ENCODE measurements at regions not wholly inside any gene's neighbourhood (a gene's known extent, or its start where the extent isn't known, plus 50 kb on each side); places are given as distances from the start of the nearest gene placed in this dataset.

DNA sequence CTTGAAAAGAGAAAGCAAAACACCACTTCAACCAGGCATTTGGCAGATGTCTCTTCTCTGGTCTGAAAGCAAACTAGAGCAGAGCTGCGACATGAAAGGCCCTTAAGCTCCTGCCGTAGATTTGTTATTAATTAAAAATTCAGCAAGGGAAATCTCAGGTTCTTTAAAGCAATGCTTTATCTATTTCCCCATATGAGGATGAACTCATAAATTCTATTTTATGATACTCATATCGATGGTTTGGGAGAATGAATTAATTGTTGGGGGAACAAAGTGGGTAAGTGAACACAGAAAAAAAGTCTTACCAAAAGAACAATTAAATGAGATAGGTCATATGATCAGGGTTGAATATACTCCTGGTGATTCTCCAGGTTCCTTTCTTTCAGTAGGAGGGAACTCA is 464.7 kb upstream of the SLC35B3 start:
- Mint-ChIP-seq H3K4me1 (no peaks in the 10 kb centered on the region), H3K27ac (no peak overlapping the region), H3K27me3 (peaks cover 0 to 7% (median 0%) of the 10 kb centered on the region in 5 donors), H3K9me3 (peaks cover 0 to 10% (median 3%) of the 10 kb centered on the region in 9 donors), H3K4me3 (no peak overlapping the region), H3K36me3 (no peaks in the 10 kb centered on the region)
- no peak for ATAC-seq
- POLR2A ChIA-PET, result no interaction called here
- DNase-seq, result no peak

DNA sequence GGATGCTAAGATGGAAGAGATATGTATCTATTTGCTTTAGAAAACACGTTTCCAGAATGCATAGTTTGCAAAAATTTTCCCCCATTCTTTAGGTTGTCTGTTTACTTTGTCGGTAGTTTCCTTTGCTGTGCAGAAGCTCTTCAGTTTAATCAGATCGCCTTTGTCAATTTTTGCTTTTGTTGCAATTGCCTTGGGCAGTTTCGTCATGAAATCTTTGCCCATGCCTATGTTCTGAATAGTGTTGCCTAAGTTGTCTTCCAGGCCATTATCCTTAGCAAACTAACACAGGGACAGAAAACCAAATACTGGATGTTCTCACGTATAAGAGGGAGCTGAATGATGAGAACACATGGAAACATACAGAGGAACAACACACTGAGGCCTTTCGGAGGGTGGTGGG is 454.2 kb upstream of the SLC35B3 start:
- ATAC-seq (no peak), DNase-seq (no peak)
- no peaks in the 10 kb centered on the region for H3K4me1 Mint-ChIP-seq
- POLR2A ChIA-PET, result no interaction called here
- peaks cover 0 to 4% (median 0%) of the 10 kb centered on the region in 5 donors for H3K27me3 Mint-ChIP-seq
- H3K27ac Mint-ChIP-seq, result no peak overlapping the region
- no peak overlapping the region for H3K4me3 Mint-ChIP-seq
- H3K36me3 Mint-ChIP-seq, result no peaks in the 10 kb centered on the region
- H3K9me3 Mint-ChIP-seq, result no peaks in the 10 kb centered on the region

DNA sequence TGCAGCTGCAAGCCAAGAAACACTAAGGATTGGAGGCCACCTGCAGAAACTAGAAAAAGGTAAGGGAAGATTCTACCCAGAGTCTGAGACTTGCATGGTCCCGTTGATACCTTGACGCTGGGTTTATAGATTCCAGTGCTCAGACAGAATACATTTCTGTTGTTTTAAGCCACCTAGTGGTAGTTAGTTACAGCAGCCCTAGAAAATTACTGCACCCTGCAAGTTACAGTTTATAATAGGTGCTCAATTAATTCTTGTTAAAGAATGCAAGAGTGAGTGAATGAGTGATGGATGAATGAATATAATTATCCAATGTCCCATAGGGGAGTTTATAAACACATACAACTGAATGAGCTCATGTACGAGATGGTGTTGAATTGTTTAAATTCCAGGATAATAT is 453.1 kb upstream of the SLC35B3 start:
- DNase-seq, result no peak
- H3K4me1 Mint-ChIP-seq, result no peaks in the 10 kb centered on the region
- POLR2A ChIA-PET, result no interaction called here
- H3K4me3 Mint-ChIP-seq, result no peak overlapping the region
- H3K36me3 Mint-ChIP-seq, result no peaks in the 10 kb centered on the region
- H3K27me3 Mint-ChIP-seq, result peaks cover 0 to 4% (median 0%) of the 10 kb centered on the region in 5 donors
- no peak for ATAC-seq
- no peak overlapping the region for H3K27ac Mint-ChIP-seq
- H3K9me3 Mint-ChIP-seq, result no peaks in the 10 kb centered on the region

DNA sequence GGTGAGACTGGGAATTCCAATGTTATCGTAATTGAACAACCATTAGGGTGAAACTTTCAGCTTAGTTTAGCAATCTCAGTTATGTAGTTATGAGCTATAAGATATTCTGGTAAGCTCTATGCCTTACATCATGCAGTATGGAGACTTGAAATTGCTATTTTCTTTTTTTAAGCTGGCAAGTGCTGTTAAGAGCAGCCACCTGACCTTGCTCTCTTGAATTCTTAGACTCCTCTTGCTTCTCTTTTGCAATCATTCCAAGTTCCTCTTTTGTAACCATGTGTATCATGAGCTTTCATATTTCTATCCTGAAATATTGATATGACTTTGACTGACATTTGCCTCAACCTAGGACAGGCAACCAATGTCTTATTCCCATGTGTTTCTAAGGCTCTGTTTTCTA is 446.3 kb upstream of the SLC35B3 start:
- H3K27me3 Mint-ChIP-seq, result peaks cover 0 to 6% (median 2%) of the 10 kb centered on the region in 5 donors
- H3K36me3 Mint-ChIP-seq, result no peaks in the 10 kb centered on the region
- ATAC-seq (no peak), DNase-seq (no peak)
- H3K4me3 Mint-ChIP-seq, result no peak overlapping the region
- H3K9me3 Mint-ChIP-seq, result peaks cover 0 to 22% (median 0%) of the 10 kb centered on the region in 9 donors
- H3K4me1 Mint-ChIP-seq, result no peaks in the 10 kb centered on the region
- H3K27ac Mint-ChIP-seq, result no peak overlapping the region
- POLR2A ChIA-PET, result no interaction called here

DNA sequence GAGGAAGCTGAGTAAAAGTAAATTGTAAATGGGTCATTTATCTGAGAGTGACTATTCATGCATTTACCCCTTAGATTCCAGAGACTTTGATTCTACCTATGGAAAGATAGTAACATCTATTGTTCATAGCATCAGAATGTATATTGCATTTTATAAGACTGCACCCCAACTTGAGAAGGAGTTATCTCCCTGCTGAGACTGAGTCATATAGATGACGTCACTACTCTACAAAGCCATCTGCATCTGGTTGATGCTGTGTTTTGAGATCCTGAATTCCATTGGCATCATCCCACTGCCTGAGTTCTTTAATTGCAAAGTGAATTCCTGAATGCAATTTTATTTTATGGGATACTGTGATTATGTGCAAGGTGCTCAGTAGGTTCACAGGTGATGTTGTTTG is 444.0 kb upstream of the SLC35B3 start:
- H3K9me3 Mint-ChIP-seq, result peaks cover 0 to 22% (median 0%) of the 10 kb centered on the region in 9 donors
- peaks cover 0 to 9% (median 2%) of the 10 kb centered on the region in 5 donors for H3K27me3 Mint-ChIP-seq
- no peak overlapping the region for H3K27ac Mint-ChIP-seq
- no peaks in the 10 kb centered on the region for H3K36me3 Mint-ChIP-seq
- no peak for ATAC-seq
- no peak for DNase-seq
- POLR2A ChIA-PET, result no interaction called here
- H3K4me3 Mint-ChIP-seq, result no peak overlapping the region
- no peaks in the 10 kb centered on the region for H3K4me1 Mint-ChIP-seq

DNA sequence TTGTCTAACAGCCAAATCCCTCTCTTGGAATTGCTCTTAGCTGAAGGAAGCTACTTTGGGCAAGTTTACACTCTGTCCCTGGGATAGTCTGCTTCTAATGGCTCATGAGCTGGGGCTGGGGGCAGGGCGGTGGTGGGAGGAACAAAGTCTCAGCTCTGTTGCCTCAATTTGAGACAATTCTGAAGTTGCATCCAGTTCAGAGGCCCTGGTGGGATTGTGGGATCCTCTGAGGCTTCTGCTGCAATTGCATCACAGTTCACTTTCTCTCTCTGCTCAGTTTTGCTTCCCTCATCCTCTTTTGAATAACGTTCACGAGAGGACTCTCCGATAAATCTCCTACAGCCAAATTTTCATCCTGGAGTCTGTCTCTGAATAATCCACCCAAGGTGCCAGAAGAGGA is 440.6 kb upstream of the SLC35B3 start:
- no peaks in the 10 kb centered on the region for H3K36me3 Mint-ChIP-seq
- ATAC-seq, result no peak
- H3K4me3 Mint-ChIP-seq, result no peak overlapping the region
- POLR2A ChIA-PET, result no interaction called here
- no peaks in the 10 kb centered on the region for H3K4me1 Mint-ChIP-seq
- H3K27ac Mint-ChIP-seq, result no peak overlapping the region
- H3K9me3 Mint-ChIP-seq, result peaks cover 0 to 22% (median 0%) of the 10 kb centered on the region in 9 donors
- H3K27me3 Mint-ChIP-seq, result peaks cover 0 to 12% (median 2%) of the 10 kb centered on the region in 5 donors
- no peak for DNase-seq

DNA sequence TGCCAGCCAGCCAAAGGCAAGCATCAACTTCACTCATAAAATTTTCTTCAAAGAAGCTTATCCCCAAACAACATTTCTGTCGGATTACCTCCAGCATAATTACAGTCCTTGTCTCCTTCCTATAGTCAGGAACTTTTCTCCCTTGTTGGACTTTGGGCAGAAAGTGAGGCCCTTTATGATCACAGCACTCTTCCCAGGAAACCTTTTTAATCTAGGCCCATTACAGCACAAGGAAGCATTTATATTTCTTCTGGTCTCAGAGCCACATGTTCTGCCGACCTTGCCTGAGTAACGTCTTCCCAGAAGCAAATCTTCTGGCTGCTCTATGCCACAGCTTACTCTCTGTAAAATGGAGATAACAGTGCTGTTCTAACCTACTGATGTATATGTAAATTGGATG is 437.2 kb upstream of the SLC35B3 start:
- H3K27me3 Mint-ChIP-seq, result peaks cover 0 to 9% (median 2%) of the 10 kb centered on the region in 5 donors
- no peaks in the 10 kb centered on the region for H3K4me1 Mint-ChIP-seq
- POLR2A ChIA-PET, result no interaction called here
- H3K9me3 Mint-ChIP-seq, result peaks cover 0 to 2% (median 0%) of the 10 kb centered on the region in 9 donors
- no peak overlapping the region for H3K4me3 Mint-ChIP-seq
- H3K36me3 Mint-ChIP-seq, result no peaks in the 10 kb centered on the region
- DNase-seq (no peak), ATAC-seq (no peak)
- H3K27ac Mint-ChIP-seq, result no peak overlapping the region

DNA sequence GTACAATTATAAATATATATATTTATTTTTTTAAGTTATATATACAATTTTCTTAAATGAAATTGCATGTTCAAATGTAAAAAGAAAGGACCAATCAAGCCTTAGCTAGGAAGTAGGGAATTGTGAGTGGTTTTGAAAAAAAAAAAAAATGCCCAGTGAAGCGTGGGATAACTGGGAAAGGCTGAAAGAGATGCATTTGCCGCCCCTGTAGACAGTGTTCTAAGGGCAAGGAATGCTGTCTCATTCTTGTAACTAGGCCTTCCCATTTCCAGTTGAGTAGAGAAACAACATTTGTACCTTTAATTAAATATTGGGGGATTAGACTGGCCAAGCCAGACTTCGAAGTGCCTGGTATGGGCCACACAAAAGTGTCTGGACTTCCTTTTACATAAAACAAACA is 430.1 kb upstream of the SLC35B3 start:
- no peak overlapping the region for H3K27ac Mint-ChIP-seq
- H3K27me3 Mint-ChIP-seq, result peaks cover 0 to 7% (median 0%) of the 10 kb centered on the region in 5 donors
- no peak overlapping the region for H3K4me3 Mint-ChIP-seq
- no peak for ATAC-seq
- H3K9me3 Mint-ChIP-seq, result peaks cover 0 to 2% (median 0%) of the 10 kb centered on the region in 9 donors
- POLR2A ChIA-PET, result no interaction called here
- DNase-seq, result no peak
- no peaks in the 10 kb centered on the region for H3K4me1 Mint-ChIP-seq
- no peaks in the 10 kb centered on the region for H3K36me3 Mint-ChIP-seq

DNA sequence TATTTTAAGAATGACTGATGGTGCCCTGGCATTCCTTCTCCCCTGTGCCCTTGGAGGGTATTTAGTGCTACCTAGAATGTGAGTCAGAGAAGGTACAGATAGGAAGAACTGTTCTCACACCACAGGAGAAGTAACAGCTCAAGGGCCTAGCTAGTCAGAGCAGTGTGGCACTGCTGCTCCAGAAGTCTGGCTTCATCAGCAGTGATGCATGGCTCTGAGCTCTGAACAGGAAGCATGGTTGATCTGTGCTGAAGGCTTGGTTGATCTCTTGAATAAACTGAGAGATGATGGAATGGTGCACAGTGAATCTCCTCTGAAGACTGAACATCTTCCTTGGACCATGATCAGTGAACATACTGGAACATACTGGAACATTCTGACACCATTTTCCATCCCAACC is 425.3 kb upstream of the SLC35B3 start:
- POLR2A ChIA-PET, result no interaction called here
- H3K27me3 Mint-ChIP-seq, result peaks cover 0 to 7% (median 0%) of the 10 kb centered on the region in 5 donors
- no peak overlapping the region for H3K4me3 Mint-ChIP-seq
- DNase-seq (no peak), ATAC-seq (no peak)
- H3K27ac Mint-ChIP-seq, result no peak overlapping the region
- H3K4me1 Mint-ChIP-seq, result no peaks in the 10 kb centered on the region
- no peaks in the 10 kb centered on the region for H3K9me3 Mint-ChIP-seq
- no peaks in the 10 kb centered on the region for H3K36me3 Mint-ChIP-seq

DNA sequence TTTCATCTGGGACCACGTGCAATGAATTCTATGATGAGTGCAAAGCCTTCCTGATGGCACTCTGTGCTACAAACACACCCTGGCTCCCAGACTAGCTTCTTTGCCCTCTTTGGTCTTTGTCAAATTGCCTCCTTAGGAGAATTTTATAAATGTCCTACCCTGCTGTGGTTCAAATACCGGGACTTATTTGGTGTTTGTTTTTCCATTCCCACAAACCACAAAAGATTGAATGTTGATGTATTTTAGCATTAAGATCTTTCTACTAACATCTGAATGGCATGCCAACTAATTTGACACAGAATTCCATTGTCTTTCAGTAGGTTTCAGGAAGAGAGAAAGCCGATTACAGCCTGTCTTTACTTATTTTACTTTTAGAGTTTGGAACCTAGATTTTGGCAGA is 424.2 kb upstream of the SLC35B3 start:
- no peak overlapping the region for H3K27ac Mint-ChIP-seq
- H3K36me3 Mint-ChIP-seq, result no peaks in the 10 kb centered on the region
- POLR2A ChIA-PET, result no interaction called here
- H3K4me3 Mint-ChIP-seq, result no peak overlapping the region
- no peaks in the 10 kb centered on the region for H3K4me1 Mint-ChIP-seq
- ATAC-seq, result no peak
- DNase-seq, result no peak
- no peaks in the 10 kb centered on the region for H3K9me3 Mint-ChIP-seq
- peaks cover 0 to 7% (median 0%) of the 10 kb centered on the region in 5 donors for H3K27me3 Mint-ChIP-seq

DNA sequence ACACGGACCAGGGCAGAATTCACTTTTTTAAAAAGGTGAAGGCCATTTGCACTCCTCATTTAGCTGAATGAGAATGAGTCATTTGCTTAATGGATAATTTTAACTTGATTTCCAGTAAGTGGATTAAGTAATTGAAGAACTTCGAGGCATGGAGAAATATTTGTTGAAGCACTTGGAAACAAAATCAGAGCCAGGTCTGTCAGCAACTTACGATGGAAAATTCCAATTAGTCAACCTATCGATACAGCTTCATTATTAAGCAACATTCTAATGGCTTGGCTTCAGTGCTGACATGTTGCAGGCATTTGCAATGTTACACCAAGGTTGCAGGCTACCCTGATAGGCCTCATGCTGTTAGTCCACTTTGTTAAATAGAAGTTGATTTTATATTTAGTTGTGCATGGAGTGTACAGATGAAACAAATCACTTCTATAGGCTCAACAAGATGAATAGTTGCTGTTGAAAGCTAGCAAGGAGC is 423.5 kb upstream of the SLC35B3 start:
- Mint-ChIP-seq H3K27me3 (peaks cover 0 to 9% (median 0%) of the 10 kb centered on the region in 5 donors), H3K36me3 (no peaks in the 10 kb centered on the region), H3K4me3 (no peak overlapping the region), H3K4me1 (no peaks in the 10 kb centered on the region), H3K27ac (no peak overlapping the region), H3K9me3 (no peaks in the 10 kb centered on the region)
- ATAC-seq, result no peak
- DNase-seq, result no peak
- POLR2A ChIA-PET, result no interaction called here

DNA sequence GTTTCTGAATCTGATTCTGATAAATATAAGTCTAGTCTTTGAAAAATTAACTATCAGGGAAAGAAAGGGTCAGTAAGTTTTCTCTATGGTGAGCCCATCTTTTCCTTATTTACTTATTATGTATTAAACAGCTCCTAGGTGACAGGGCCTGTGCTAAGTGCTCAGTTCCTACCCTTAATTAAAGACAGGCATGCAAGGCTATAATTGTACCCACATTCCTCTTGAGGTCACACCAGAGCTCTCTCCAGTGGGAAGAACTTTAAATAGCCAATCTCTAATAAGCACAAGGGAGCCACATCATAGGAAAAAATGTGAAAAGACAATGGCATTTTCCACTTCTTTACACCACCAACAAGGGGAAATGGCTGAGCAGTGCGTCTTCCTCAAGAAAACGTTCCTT is 421.8 kb upstream of the SLC35B3 start:
- DNase-seq, result no peak
- no peak overlapping the region for H3K4me3 Mint-ChIP-seq
- ATAC-seq, result no peak
- H3K27ac Mint-ChIP-seq, result no peak overlapping the region
- no peaks in the 10 kb centered on the region for H3K9me3 Mint-ChIP-seq
- peaks cover 0 to 6% (median 0%) of the 10 kb centered on the region in 5 donors for H3K27me3 Mint-ChIP-seq
- POLR2A ChIA-PET, result no interaction called here
- H3K4me1 Mint-ChIP-seq, result no peaks in the 10 kb centered on the region
- no peaks in the 10 kb centered on the region for H3K36me3 Mint-ChIP-seq

DNA sequence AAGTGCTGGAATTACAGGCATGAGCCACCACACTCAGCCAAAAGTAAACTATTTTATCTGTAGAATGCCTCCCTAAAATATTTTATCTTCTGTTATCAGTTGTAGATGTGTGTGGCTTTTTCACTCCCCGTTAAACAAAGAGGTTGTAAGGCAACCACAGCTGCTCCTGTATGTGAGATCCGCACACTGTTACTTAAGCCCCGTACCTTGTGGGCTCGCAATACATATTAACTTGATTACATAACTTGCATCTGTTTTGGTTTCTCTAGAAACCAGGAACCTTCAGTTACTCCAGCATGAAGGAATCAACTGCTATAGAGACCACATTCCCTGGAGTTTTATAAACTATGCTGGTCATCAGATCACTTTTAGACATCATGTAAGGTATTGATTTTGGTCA is 420.1 kb upstream of the SLC35B3 start:
- Mint-ChIP-seq H3K4me1 (no peaks in the 10 kb centered on the region), H3K27ac (no peak overlapping the region), H3K36me3 (no peaks in the 10 kb centered on the region), H3K9me3 (no peaks in the 10 kb centered on the region), H3K4me3 (no peak overlapping the region), H3K27me3 (peaks cover 0 to 6% (median 0%) of the 10 kb centered on the region in 5 donors)
- POLR2A ChIA-PET, result interaction anchor here (0.7 kb wide), 1 partner anchor 9 kb away, joined by 4 read pairs; no protein-coding TSS in a partner anchor
- DNase-seq, result no peak
- no peak for ATAC-seq

DNA sequence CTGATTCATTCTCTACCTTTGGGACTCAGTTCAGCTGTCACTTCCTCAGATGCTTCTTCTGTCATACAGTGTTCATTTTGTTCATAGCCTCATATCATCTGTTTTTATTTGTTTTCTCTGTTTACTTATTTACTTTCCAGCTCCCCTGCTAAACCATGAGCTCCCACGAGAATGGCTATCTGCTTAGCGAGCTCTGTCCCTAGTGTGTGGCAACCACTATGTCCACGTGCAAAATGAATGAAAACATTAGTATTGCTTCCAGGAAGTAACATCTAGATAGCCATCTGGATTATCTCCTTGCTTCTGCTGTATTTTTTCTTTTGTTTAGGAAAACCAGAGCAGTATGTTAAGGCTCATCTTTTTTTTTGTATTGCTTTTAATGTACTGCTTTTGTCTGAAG is 417.0 kb upstream of the SLC35B3 start:
- Mint-ChIP-seq H3K9me3 (peaks cover 0 to 4% (median 0%) of the 10 kb centered on the region in 9 donors), H3K4me3 (no peak overlapping the region), H3K4me1 (no peaks in the 10 kb centered on the region), H3K27ac (no peak overlapping the region), H3K36me3 (no peaks in the 10 kb centered on the region), H3K27me3 (peaks cover 0 to 8% (median 0%) of the 10 kb centered on the region in 5 donors)
- ATAC-seq, result no peak
- DNase-seq, result no peak
- POLR2A ChIA-PET, result no interaction called here

All from naive thymus-derived CD8-positive, alpha-beta T cell (primary cell).